ENCODE measurements at regions not wholly inside any gene's neighbourhood (a gene's known extent, or its start where the extent isn't known, plus 50 kb on each side); places are given as distances from the start of the nearest gene placed in this dataset.
"Not testable (repeated sequence)": the region's sequence is repeated elsewhere in the genome, so short reads cannot be mapped to it uniquely, and the experiment has no call there.

- TF ChIP-seq, protein P1, sequence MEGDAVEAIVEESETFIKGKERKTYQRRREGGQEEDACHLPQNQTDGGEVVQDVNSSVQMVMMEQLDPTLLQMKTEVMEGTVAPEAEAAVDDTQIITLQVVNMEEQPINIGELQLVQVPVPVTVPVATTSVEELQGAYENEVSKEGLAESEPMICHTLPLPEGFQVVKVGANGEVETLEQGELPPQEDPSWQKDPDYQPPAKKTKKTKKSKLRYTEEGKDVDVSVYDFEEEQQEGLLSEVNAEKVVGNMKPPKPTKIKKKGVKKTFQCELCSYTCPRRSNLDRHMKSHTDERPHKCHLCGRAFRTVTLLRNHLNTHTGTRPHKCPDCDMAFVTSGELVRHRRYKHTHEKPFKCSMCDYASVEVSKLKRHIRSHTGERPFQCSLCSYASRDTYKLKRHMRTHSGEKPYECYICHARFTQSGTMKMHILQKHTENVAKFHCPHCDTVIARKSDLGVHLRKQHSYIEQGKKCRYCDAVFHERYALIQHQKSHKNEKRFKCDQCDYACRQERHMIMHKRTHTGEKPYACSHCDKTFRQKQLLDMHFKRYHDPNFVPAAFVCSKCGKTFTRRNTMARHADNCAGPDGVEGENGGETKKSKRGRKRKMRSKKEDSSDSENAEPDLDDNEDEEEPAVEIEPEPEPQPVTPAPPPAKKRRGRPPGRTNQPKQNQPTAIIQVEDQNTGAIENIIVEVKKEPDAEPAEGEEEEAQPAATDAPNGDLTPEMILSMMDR (IDR thresholded peaks at IDR 0.05; ENCODE audit: unreplicated experiment), result no peak
- Mint-ChIP-seq H3K36me3 (ENCODE audit: insufficient read depth) (no peaks in the 10 kb centered on the region), H3K4me1 (ENCODE audit: low read depth) (no peaks in the 10 kb centered on the region), H3K9me3 (ENCODE audit: low read depth) (peaks cover 13% of the 10 kb centered on the region), H3K4me3 (ENCODE audit: low read depth) (no peak overlapping the region), H3K27me3 (no peaks in the 10 kb centered on the region), H3K27ac (no peak overlapping the region)
- no peak for DNase-seq (ENCODE audit: low spot score, unreplicated experiment)
Observed at GRCh38 chr6:81003156-81003555, 749.3 kb downstream of the TENT5A start.

- Mint-ChIP-seq H3K4me1 (ENCODE audit: low read depth) (no peaks in the 10 kb centered on the region), H3K9me3 (ENCODE audit: low read depth) (peaks cover 13% of the 10 kb centered on the region), H3K27ac (no peak overlapping the region), H3K27me3 (no peaks in the 10 kb centered on the region), H3K36me3 (ENCODE audit: insufficient read depth) (no peaks in the 10 kb centered on the region), H3K4me3 (ENCODE audit: low read depth) (no peak overlapping the region)
- TF ChIP-seq, protein P1 (IDR thresholded peaks at IDR 0.05; ENCODE audit: unreplicated experiment), result no peak
- no peak for DNase-seq (ENCODE audit: low spot score, unreplicated experiment)
Observed at GRCh38 chr6:81002126-81002525, 750.4 kb downstream of the TENT5A start.

GRCh38 chr6:80991316-80991715, 761.2 kb downstream of the TENT5A start:
- Mint-ChIP-seq H3K36me3 (ENCODE audit: insufficient read depth) (no peaks in the 10 kb centered on the region), H3K4me1 (ENCODE audit: low read depth) (no peaks in the 10 kb centered on the region), H3K27ac (no peak overlapping the region), H3K4me3 (ENCODE audit: low read depth) (no peak overlapping the region), H3K9me3 (ENCODE audit: low read depth) (peaks cover 5% of the 10 kb centered on the region), H3K27me3 (no peaks in the 10 kb centered on the region)
- DNase-seq (ENCODE audit: low spot score, unreplicated experiment), result no peak
- TF ChIP-seq, protein P1 (IDR thresholded peaks at IDR 0.05; ENCODE audit: unreplicated experiment), result no peak

DNA sequence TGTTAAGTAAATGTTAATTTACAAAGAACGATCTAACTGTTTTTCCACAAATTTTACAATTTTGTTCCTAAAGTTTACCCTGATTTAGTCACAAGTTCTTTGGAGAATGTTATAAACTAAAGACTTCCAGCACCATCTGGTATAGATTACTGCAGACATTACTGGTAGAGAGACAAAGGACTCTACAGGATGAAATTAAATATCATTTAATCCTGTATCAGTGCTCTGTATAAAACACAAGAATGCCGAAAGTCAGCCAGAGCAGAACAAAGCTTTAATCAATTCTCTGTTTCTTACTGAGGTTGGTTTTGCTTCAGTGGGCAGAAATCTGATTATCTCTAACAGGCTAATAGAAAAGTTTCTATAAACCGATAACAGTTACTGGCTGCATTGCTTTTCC, 763.6 kb downstream of the TENT5A start:
- no peaks in the 10 kb centered on the region for H3K36me3 Mint-ChIP-seq (ENCODE audit: insufficient read depth)

GRCh38 chr6:80988286-80988685, 764.2 kb downstream of the TENT5A start:
- Mint-ChIP-seq H3K27ac (no peak overlapping the region), H3K9me3 (ENCODE audit: low read depth) (no peaks in the 10 kb centered on the region), H3K36me3 (ENCODE audit: insufficient read depth) (no peaks in the 10 kb centered on the region), H3K4me3 (ENCODE audit: low read depth) (no peak overlapping the region), H3K4me1 (ENCODE audit: low read depth) (no peaks in the 10 kb centered on the region), H3K27me3 (no peaks in the 10 kb centered on the region)
- no peak for DNase-seq (ENCODE audit: low spot score, unreplicated experiment)
- TF ChIP-seq, protein P1 (IDR thresholded peaks at IDR 0.05; ENCODE audit: unreplicated experiment), result no peak

More for the DNA sequence above, 763.6 kb downstream of the TENT5A start:
- no peak overlapping the region for H3K27ac Mint-ChIP-seq
- DNase-seq (ENCODE audit: low spot score, unreplicated experiment), result no peak
- no peaks in the 10 kb centered on the region for H3K9me3 Mint-ChIP-seq (ENCODE audit: low read depth)
- H3K27me3 Mint-ChIP-seq, result no peaks in the 10 kb centered on the region
- TF ChIP-seq, protein P1 (IDR thresholded peaks at IDR 0.05; ENCODE audit: unreplicated experiment), result no peak
- H3K4me1 Mint-ChIP-seq (ENCODE audit: low read depth), result no peaks in the 10 kb centered on the region
- H3K4me3 Mint-ChIP-seq (ENCODE audit: low read depth), result no peak overlapping the region

DNA sequence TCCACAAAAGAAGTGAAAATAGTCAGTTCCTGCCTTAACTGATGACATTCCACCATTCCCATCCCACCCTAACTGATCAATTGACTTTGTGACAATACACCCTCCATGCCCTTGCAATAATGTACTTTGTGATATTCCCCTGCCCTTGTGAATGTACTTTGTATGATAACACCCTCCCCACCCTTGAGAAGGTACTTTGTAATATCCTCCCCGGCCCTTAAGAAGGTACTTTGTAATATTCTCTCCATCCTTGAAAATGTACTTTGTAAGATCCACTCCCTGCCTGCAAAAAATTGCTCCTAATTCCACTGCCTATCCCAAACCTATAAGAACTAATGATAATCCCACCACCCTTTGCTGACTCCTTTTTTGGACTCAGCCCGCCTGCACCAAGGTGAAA, 771.3 kb downstream of the TENT5A start:
- not testable (repeated sequence) for H3K27me3 Mint-ChIP-seq; H3K4me3 Mint-ChIP-seq (ENCODE audit: low read depth); H3K9me3 Mint-ChIP-seq (ENCODE audit: low read depth); H3K27ac Mint-ChIP-seq; H3K4me1 Mint-ChIP-seq (ENCODE audit: low read depth); H3K36me3 Mint-ChIP-seq (ENCODE audit: insufficient read depth); DNase-seq (ENCODE audit: low spot score, unreplicated experiment)
